ENCODE measurements at regions not wholly inside any gene's neighbourhood (a gene's known extent, or its start where the extent isn't known, plus 50 kb on each side); places are given as distances from the start of the nearest gene placed in this dataset.

DNA sequence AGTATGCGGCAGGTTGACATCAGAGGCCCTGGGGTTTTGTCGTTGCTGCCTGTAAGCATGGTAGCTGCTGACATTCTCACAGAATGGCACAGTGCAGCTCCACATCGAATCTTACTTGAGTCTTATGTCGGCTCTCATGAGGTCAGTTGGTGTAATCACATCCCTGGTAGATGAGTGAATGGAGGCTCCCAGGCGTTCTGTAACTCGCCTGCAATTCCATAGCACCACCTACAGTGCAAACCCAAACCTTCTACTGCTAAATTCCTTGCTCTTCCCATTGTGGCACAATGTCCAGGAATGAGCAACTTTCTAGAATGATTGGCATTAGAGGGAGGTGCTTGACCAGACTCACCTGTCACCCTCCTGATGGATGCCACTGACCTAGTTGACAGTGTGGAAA, 578.4 kb downstream of the CCDC171 start:
- no peak overlapping the region for H3K27ac Mint-ChIP-seq (ENCODE audit: unreplicated experiment)
- H3K36me3 Mint-ChIP-seq (ENCODE audit: insufficient read depth, unreplicated experiment) = no peaks in the 10 kb centered on the region
- H3K9me3 Mint-ChIP-seq (ENCODE audit: low read depth, unreplicated experiment) = no peaks in the 10 kb centered on the region
- peaks cover 17% of the 10 kb centered on the region for H3K4me1 Mint-ChIP-seq (ENCODE audit: low read depth, unreplicated experiment)
- TF ChIP-seq, protein P1, sequence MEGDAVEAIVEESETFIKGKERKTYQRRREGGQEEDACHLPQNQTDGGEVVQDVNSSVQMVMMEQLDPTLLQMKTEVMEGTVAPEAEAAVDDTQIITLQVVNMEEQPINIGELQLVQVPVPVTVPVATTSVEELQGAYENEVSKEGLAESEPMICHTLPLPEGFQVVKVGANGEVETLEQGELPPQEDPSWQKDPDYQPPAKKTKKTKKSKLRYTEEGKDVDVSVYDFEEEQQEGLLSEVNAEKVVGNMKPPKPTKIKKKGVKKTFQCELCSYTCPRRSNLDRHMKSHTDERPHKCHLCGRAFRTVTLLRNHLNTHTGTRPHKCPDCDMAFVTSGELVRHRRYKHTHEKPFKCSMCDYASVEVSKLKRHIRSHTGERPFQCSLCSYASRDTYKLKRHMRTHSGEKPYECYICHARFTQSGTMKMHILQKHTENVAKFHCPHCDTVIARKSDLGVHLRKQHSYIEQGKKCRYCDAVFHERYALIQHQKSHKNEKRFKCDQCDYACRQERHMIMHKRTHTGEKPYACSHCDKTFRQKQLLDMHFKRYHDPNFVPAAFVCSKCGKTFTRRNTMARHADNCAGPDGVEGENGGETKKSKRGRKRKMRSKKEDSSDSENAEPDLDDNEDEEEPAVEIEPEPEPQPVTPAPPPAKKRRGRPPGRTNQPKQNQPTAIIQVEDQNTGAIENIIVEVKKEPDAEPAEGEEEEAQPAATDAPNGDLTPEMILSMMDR (IDR thresholded peaks at IDR 0.05; ENCODE audit: unreplicated experiment) = no peak
- H3K27me3 Mint-ChIP-seq (ENCODE audit: unreplicated experiment) = no peaks in the 10 kb centered on the region
- no TSS peak for BruUV-seq (replicated peaks)
- no peak for DNase-seq
- CTCF ChIA-PET = no interaction called here
- intact Hi-C loops (cut with micrococcal nuclease; ENCODE audit: unreplicated experiment) = no loop called here
- H3K4me3 Mint-ChIP-seq (ENCODE audit: low read depth, unreplicated experiment) = no peak overlapping the region

DNA sequence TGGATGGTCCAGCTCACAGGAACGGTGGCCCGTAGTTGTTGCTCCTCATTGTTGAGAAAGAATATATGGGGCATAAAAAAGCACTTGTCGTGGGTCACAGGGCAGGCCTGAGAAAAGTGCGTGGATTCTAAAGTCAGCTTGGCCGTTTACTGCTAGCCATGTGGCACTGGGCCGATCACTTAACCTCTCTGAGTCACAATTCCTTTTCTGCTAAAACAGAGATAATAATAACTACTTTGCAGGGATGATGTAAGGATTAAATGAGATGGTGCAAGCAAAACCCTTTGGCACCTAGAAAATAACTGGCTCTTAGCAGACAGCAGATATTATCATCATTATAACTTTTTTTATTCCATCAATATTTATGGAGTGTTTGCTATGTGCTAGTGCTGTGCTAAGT, 579.7 kb downstream of the CCDC171 start:
- Mint-ChIP-seq H3K9me3 (ENCODE audit: low read depth, unreplicated experiment) (no peaks in the 10 kb centered on the region), H3K4me3 (ENCODE audit: low read depth, unreplicated experiment) (no peak overlapping the region), H3K36me3 (ENCODE audit: insufficient read depth, unreplicated experiment) (no peaks in the 10 kb centered on the region), H3K27me3 (ENCODE audit: unreplicated experiment) (no peaks in the 10 kb centered on the region), H3K27ac (ENCODE audit: unreplicated experiment) (no peak overlapping the region), H3K4me1 (ENCODE audit: low read depth, unreplicated experiment) (peaks cover 17% of the 10 kb centered on the region)
- intact Hi-C loops (cut with micrococcal nuclease; ENCODE audit: unreplicated experiment) = no loop called here
- no peak for DNase-seq
- TF ChIP-seq, protein P1 (IDR thresholded peaks at IDR 0.05; ENCODE audit: unreplicated experiment) = no peak
- CTCF ChIA-PET = no interaction called here
- no TSS peak for BruUV-seq (replicated peaks)

DNA sequence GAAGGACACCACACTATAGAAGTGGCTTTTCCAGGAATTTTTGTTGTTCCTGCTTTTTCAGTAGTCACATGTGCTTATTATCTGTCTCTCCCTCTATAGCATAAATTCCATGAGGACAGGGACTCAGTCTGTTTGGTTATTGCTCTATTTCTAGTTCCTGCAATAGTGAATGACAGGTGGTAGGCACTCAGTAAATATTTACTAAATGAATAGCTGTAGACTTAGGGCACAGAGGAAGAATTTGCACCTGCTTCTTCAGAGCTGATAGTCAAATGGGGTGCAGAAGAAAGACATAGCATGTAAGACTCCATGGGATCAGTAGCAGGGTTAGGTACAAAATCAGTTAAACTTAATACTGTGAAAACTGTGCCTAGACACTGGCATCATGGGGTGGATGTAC, 580.2 kb downstream of the CCDC171 start:
- intact Hi-C loops (cut with micrococcal nuclease; ENCODE audit: unreplicated experiment) = loop anchor here (1.0 kb wide), 1 partner anchor 260 kb away; no protein-coding TSS in a partner anchor
- CTCF ChIA-PET = interaction anchor here (1.0 kb wide), 1 partner anchor 21 kb away, joined by 4 read pairs; no protein-coding TSS in a partner anchor

DNA sequence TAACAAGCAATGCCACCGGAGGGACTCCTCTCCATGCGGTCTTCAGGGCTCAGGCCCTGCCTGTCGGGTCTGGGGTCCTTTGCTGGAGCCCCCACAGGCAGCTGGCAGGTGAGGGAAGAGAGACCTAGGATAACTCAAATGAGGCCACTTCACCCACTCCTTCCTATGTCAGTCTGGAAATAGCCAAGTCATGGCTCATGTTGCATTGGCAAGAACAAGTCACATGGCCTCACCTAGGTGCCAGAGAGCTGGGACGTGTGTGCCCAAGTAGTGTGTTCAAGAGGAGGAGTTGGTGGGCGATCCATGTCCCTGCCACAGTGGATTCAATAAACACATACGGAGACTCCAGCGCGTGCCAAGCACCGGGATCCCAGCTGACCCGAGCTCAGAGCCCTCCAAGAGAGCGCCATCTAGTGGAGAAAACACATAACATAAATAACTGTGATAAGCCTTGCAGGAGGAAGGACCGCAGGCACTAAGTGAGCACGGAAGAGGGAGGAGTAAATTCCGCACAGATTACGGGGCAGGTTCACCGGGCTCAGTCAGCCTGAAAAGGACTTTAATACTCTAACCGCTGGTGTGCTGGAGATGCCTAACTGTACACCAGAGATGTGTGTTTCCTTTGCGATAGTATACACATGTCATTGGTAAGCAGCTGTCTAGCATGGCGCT, 580.8 kb downstream of the CCDC171 start:
- BruUV-seq (replicated peaks) = no TSS peak
- Mint-ChIP-seq H3K27ac (ENCODE audit: unreplicated experiment) (no peak overlapping the region), H3K9me3 (ENCODE audit: low read depth, unreplicated experiment) (no peaks in the 10 kb centered on the region), H3K27me3 (ENCODE audit: unreplicated experiment) (no peaks in the 10 kb centered on the region), H3K4me1 (ENCODE audit: low read depth, unreplicated experiment) (peaks cover 17% of the 10 kb centered on the region), H3K36me3 (ENCODE audit: insufficient read depth, unreplicated experiment) (no peaks in the 10 kb centered on the region), H3K4me3 (ENCODE audit: low read depth, unreplicated experiment) (no peak overlapping the region)
- CTCF ChIA-PET = interaction anchor here (0.8 to 1.0 kb wide), 2 partner anchors 21 to 101 kb away, joined by 4 to 5 read pairs; no protein-coding TSS in a partner anchor
- intact Hi-C loops (cut with micrococcal nuclease; ENCODE audit: unreplicated experiment) = loop anchor here (1.0 kb wide), 1 partner anchor 260 kb away; no protein-coding TSS in a partner anchor
- TF ChIP-seq, protein P1 (IDR thresholded peaks at IDR 0.05; ENCODE audit: unreplicated experiment) = peak; percentile 56
- DNase-seq = peak; percentile 41

More for the DNA sequence above, 580.2 kb downstream of the CCDC171 start:
- Mint-ChIP-seq H3K27ac (ENCODE audit: unreplicated experiment) (no peak overlapping the region), H3K4me1 (ENCODE audit: low read depth, unreplicated experiment) (peaks cover 17% of the 10 kb centered on the region), H3K36me3 (ENCODE audit: insufficient read depth, unreplicated experiment) (no peaks in the 10 kb centered on the region), H3K9me3 (ENCODE audit: low read depth, unreplicated experiment) (no peaks in the 10 kb centered on the region), H3K4me3 (ENCODE audit: low read depth, unreplicated experiment) (no peak overlapping the region), H3K27me3 (ENCODE audit: unreplicated experiment) (no peaks in the 10 kb centered on the region)
- BruUV-seq (replicated peaks) = no TSS peak
- no peak for DNase-seq
- TF ChIP-seq, protein P1 (IDR thresholded peaks at IDR 0.05; ENCODE audit: unreplicated experiment) = no peak
